ENCODE measurements at regions not wholly inside any gene's neighbourhood (a gene's known extent, or its start where the extent isn't known, plus 50 kb on each side); places are given as distances from the start of the nearest gene placed in this dataset.

DNA sequence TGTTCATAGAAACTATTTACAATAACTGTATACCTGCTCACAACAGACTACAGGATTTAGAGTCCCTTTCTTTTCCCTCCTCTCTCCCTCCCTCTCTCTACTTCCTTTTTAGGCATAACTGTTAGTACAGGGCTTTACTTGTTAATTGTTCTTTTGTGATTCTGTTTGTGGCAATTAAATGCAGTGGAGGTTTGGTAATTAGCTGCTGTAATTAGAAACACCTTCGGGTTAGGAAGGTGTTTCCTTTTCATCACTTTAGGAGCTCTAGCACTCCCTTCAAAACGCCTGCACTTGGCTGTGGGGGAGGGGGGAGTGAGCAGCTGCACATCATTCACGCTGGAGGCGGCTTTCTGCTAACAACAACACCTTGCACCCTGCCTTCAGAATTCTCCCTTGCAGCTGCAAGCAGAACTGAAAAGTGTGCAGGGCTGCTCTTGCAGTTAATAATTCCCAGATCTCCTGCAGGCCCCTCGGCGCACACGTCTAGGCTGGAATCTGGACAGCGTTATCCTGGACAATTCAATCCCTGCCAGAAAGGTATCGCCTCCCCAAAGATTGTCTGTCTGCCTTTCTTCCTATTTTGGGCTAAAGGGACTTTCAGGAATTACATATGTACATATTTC lies 242.6 kb upstream of the RGMA start:
- TF ChIP-seq, protein P1, sequence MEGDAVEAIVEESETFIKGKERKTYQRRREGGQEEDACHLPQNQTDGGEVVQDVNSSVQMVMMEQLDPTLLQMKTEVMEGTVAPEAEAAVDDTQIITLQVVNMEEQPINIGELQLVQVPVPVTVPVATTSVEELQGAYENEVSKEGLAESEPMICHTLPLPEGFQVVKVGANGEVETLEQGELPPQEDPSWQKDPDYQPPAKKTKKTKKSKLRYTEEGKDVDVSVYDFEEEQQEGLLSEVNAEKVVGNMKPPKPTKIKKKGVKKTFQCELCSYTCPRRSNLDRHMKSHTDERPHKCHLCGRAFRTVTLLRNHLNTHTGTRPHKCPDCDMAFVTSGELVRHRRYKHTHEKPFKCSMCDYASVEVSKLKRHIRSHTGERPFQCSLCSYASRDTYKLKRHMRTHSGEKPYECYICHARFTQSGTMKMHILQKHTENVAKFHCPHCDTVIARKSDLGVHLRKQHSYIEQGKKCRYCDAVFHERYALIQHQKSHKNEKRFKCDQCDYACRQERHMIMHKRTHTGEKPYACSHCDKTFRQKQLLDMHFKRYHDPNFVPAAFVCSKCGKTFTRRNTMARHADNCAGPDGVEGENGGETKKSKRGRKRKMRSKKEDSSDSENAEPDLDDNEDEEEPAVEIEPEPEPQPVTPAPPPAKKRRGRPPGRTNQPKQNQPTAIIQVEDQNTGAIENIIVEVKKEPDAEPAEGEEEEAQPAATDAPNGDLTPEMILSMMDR (IDR thresholded peaks at IDR 0.05): no peak
- TF ChIP-seq POLR2A (IDR thresholded peaks at IDR 0.05): peak in 1 of 3 donors; percentile 3
